Uterus (tissue), 3 donors: ENCODE measurements at regions not wholly inside any gene's neighbourhood (a gene's known extent, or its start where the extent isn't known, plus 50 kb on each side); places are given as distances from the start of the nearest gene placed in this dataset.
A peak's percentile ranks its signal among the peaks of the same experiment; 100 is the strongest.

Experiments used
- DNase-seq, 2 donors: peaks; one replicate each; pipeline ENCODE4 v3.0.0-alpha.2; 2019 to 2020
- H3K27ac ChIP-seq, 2 donors: fragments of 200-600 bp; sonication (generic); 1 replicate in 1 of 2; 2 replicates in 1 of 2; pipeline ENCODE4 v1.5.1; 2016 to 2018
- H3K27me3 ChIP-seq, 2 donors: fragments of 200-600 bp; sonication (generic); one replicate each; pipeline ENCODE4 v1.5.1; 2018 to 2019; ENCODE audit warnings: control low read depth in 1 of 2
- H3K36me3 ChIP-seq, 2 donors: fragments of 200-600 bp; sonication (generic); one replicate each; pipeline ENCODE4 v1.5.1; 2019; ENCODE audit warnings: control low read depth in 1 of 2
- H3K4me1 ChIP-seq, 2 donors: fragments of 200-600 bp; sonication (generic); one replicate each; pipeline ENCODE4 v1.5.1; 2018 to 2019; ENCODE audit warnings: control low read depth in 1 of 2
- H3K4me3 ChIP-seq, 2 donors: fragments of 200-600 bp; sonication (generic); 1 replicate in 1 of 2; 2 replicates in 1 of 2; pipeline ENCODE4 v1.5.1; 2018 to 2019; ENCODE audit warnings: mild to moderate bottlenecking in 1 of 2
- H3K9me3 ChIP-seq, 2 donors: fragments of 200-600 bp; sonication (generic); one replicate each; pipeline ENCODE4 v1.5.1; 2019; ENCODE audit warnings: control low read depth in 1 of 2
- POLR2A ChIP-seq, 2 donors: fragments of 450-650 bp; IDR thresholded peaks; one replicate each; pipeline ENCODE4 v1.6.1; 2016; ENCODE audit warnings: antibody characterized with exemption in 2 of 2, mild to moderate bottlenecking in 1 of 2, moderate library complexity in 1 of 2
- intact Hi-C: fragments of 100-400 bp; cut with DNase I; formaldehyde crosslinking; loops from one replicate; pipeline ENCODE4 v1.15.1; 2023; ENCODE audit warnings: low total_unique reads
- TF ChIP-seq, protein P1 (sequence below), 4 experiments: fragments of 200-600 bp in 2 of 4; fragments of 450-650 bp in 2 of 4; sonication (generic) in 2 of 4; IDR thresholded peaks; one replicate each; pipeline ENCODE4 v1.5.1; 2016 to 2019; ENCODE audit warnings: antibody characterized with exemption in 4 of 4, mild to moderate bottlenecking in 2 of 4, moderate library complexity in 1 of 4
- donor health status: DM: yes; HTN: yes; CAD: no.

DNA sequence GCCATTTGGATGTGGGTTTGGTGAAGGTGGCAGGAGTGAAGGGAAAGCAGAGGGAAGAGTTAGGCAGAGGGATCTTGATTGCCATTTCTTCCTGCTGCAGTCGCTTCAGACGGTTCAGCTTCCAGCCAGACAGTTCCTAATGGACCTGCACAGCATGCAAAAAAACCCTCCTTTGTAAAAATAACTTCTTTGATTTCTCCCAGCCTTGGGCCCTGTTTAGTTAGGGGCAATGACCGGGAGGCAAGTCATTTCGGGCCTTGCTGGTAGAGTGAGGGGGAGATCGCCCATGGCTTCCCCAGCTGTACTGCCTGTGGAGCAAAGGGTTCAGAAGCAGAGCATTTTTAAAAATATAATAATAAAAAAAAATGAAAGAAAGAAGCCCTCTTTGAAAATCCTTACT, 67.2 kb upstream of the TLE1 start:
- TF ChIP-seq, protein P1, sequence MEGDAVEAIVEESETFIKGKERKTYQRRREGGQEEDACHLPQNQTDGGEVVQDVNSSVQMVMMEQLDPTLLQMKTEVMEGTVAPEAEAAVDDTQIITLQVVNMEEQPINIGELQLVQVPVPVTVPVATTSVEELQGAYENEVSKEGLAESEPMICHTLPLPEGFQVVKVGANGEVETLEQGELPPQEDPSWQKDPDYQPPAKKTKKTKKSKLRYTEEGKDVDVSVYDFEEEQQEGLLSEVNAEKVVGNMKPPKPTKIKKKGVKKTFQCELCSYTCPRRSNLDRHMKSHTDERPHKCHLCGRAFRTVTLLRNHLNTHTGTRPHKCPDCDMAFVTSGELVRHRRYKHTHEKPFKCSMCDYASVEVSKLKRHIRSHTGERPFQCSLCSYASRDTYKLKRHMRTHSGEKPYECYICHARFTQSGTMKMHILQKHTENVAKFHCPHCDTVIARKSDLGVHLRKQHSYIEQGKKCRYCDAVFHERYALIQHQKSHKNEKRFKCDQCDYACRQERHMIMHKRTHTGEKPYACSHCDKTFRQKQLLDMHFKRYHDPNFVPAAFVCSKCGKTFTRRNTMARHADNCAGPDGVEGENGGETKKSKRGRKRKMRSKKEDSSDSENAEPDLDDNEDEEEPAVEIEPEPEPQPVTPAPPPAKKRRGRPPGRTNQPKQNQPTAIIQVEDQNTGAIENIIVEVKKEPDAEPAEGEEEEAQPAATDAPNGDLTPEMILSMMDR (IDR thresholded peaks at IDR 0.05) = no peak
- no peak for TF ChIP-seq POLR2A (IDR thresholded peaks at IDR 0.05)
- Histone ChIP-seq H3K36me3 (no peaks in the 10 kb centered on the region), H3K27me3 (no peaks in the 10 kb centered on the region), H3K9me3 (no peaks in the 10 kb centered on the region), H3K4me3 (no peak overlapping the region), H3K4me1 (no peaks in the 10 kb centered on the region), H3K27ac (no peak overlapping the region)
- intact Hi-C loops = no loop called here
- no peak for DNase-seq

DNA sequence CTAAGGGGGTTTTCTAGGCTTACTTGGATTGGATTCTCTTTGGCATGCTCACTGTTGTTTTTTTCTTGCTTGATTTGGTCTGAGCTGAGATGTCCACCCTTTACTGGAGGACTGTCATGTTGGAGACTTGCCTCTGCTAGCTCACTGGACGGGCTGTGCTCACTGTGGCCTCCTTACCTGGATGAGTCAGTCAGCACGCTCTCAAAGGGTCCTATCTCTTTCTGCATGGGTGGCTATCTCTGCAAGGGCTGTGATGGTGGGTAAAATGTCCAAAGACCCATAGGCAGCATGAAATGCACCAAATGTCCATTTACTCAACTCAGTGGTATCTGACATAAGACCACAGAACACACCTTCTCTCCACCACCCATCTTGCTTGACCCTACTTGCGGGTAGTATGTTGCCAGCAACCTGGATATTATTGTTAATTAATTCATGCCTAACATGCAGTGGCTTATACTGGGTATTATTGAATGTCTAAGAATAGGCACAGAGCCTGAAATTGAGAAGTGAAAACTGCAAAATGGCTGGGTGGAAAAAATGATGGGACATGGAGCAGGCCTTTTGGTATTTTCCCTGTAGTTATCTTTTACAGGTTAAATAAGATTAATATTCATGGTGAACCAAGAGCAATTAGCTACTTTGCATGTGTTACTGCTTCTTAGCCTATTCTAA, 68.9 kb upstream of the TLE1 start:
- intact Hi-C loops = no loop called here
- no peak for DNase-seq
- Histone ChIP-seq H3K27me3 (no peaks in the 10 kb centered on the region), H3K36me3 (no peaks in the 10 kb centered on the region), H3K4me1 (no peaks in the 10 kb centered on the region), H3K4me3 (no peak overlapping the region), H3K27ac (no peak overlapping the region), H3K9me3 (no peaks in the 10 kb centered on the region)
- no peak for TF ChIP-seq POLR2A (IDR thresholded peaks at IDR 0.05)
- TF ChIP-seq, protein P1 (IDR thresholded peaks at IDR 0.05) = no peak

DNA sequence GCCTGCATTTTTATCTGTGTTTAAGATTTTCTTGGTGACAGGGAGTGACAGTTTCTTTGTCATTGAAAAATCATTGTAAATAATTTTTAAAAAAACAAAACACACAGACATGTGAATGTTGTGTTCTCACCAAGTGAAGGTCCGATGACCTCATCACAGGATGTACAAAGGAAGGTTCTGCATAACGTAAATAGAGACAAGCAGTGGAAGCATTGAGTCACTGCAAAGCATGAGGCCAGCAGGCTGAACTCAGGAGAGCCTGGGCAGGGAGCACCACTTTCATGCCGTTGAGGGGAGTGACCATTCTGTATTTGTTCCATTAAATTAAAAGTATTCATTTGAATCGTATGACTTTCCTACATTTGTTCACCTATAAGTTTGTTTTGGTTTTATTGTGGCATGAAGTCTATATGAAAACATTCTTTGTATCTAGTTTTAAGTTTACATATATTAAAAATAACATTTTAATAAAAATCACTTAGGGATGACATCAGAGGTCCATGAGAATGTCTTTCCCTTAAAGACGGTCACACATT, 70.4 kb upstream of the TLE1 start:
- Histone ChIP-seq H3K9me3 (no peaks in the 10 kb centered on the region), H3K4me3 (no peak overlapping the region), H3K27me3 (no peaks in the 10 kb centered on the region), H3K27ac (no peak overlapping the region), H3K36me3 (no peaks in the 10 kb centered on the region), H3K4me1 (no peaks in the 10 kb centered on the region)
- peak in 1 of 2 donors; percentile 51 for DNase-seq
- TF ChIP-seq, protein P1 (IDR thresholded peaks at IDR 0.05) = no peak
- no peak for TF ChIP-seq POLR2A (IDR thresholded peaks at IDR 0.05)
- intact Hi-C loops = no loop called here

DNA sequence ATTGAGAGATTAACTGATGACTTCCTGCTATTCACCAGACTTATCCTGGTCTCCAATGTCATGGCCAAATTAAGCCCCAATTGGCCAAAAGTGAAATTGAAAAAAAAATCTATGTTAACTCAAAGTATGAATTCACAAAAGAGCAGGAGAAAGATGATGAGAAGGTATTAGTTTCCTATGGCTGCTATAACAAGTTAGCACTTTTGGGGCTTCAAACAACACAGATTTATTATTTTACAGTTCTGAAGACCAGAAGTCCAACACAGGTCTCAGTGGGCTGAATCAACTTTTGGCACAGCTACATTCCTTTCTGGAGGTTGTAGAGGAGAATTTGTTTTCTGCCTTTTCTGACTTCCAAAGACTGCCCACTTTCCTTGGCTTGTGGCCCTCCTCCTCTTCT, 78.6 kb upstream of the TLE1 start:
- intact Hi-C loops = no loop called here
- no peaks in the 10 kb centered on the region for H3K4me1 ChIP-seq
- no peaks in the 10 kb centered on the region for H3K27me3 ChIP-seq
- H3K27ac ChIP-seq = no peak overlapping the region
- H3K36me3 ChIP-seq = no peaks in the 10 kb centered on the region
- no peaks in the 10 kb centered on the region for H3K9me3 ChIP-seq
- H3K4me3 ChIP-seq = no peak overlapping the region
- TF ChIP-seq POLR2A (IDR thresholded peaks at IDR 0.05) = no peak
- TF ChIP-seq, protein P1 (IDR thresholded peaks at IDR 0.05) = no peak
- no peak for DNase-seq

DNA sequence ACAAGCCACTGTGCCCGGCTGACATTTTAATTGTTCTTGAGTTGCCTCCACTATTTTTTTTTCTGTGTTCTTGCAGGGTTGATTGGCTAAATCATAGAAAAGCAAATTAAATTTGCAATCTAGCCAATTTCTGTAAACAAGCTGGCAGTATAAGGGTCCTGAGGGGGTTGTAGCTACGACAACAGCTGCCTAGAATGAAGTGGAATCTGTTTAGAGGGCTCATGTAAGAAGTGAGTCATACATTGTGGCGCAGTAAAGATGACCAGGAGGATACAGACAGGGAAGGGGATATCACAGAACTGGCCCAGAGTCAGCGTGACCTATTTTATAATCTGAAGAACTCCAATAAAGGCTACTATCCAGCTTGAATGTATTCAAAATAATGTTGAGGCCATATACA, 82.2 kb upstream of the TLE1 start:
- Histone ChIP-seq H3K4me3 (no peak overlapping the region), H3K27ac (no peak overlapping the region), H3K9me3 (no peaks in the 10 kb centered on the region), H3K36me3 (no peaks in the 10 kb centered on the region), H3K4me1 (no peaks in the 10 kb centered on the region), H3K27me3 (no peaks in the 10 kb centered on the region)
- no peak for TF ChIP-seq POLR2A (IDR thresholded peaks at IDR 0.05)
- TF ChIP-seq, protein P1 (IDR thresholded peaks at IDR 0.05) = no peak
- DNase-seq = no peak
- intact Hi-C loops = no loop called here
